ENCODE measurements at regions not wholly inside any gene's neighbourhood (a gene's known extent, or its start where the extent isn't known, plus 50 kb on each side); places are given as distances from the start of the nearest gene placed in this dataset.

- TF ChIP-seq EZH2phosphoT487 (IDR thresholded peaks at IDR 0.05; ENCODE audit: insufficient read depth, low read depth), result no peak
- no peak for TF ChIP-seq EZH2 (IDR thresholded peaks at IDR 0.05; ENCODE audit: insufficient read depth, poor library complexity, severe bottlenecking)
Measured at GRCh38 chr2:5035057-5035488, 657.1 kb upstream of the SOX11 start.

Data from GM23248 (cell line).